Retinal pigment epithelial cell (primary cell): ENCODE measurements at regions not wholly inside any gene's neighbourhood (a gene's known extent, or its start where the extent isn't known, plus 50 kb on each side); places are given as distances from the start of the nearest gene placed in this dataset.
"Not testable (repeated sequence)": the region's sequence is repeated elsewhere in the genome, so short reads cannot be mapped to it uniquely, and the experiment has no call there.

ENCODE experiments used
- DNase-seq: peaks from one replicate; pipeline ENCODE4 v3.0.0-alpha.2; 2010; ENCODE audit warnings: low read depth
- H3K4me3 ChIP-seq: 2 replicates; pipeline ENCODE4 v1.5.1; 2011; ENCODE audit warnings: mild to moderate bottlenecking, low read length, control low read depth, moderate library complexity
- TF ChIP-seq, protein P1 (sequence below): conservative IDR thresholded peaks from 2 replicates; pipeline ENCODE4 v1.5.1; 2011; ENCODE audit warnings: low read depth, low read length, control low read depth, inconsistent platforms

DNA sequence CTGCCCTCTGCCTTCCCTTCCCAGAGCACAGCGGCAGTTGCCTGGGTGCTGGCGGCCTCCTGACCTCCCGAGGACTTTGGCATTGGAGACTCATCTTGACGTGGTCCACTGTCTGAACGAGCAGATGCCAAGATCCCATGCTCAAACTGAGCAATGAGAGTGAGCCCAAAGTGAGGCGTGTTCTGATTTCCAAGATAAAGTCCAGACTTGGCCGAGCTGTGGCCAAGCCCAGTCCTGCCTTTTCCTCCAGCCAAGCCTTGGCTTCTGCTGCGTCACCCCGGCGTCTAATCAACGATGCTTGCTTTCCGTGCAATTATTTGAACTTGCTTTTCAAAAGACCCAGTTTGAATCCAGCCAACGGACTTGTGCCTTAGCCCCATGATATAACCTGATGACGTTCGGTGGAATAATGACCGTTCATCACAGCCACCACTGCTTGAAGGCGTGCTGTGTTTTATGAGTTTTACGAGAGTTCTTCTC, 179.2 kb downstream of the IRF8 start:
- H3K4me3 ChIP-seq = no peak overlapping the region
- TF ChIP-seq, protein P1, sequence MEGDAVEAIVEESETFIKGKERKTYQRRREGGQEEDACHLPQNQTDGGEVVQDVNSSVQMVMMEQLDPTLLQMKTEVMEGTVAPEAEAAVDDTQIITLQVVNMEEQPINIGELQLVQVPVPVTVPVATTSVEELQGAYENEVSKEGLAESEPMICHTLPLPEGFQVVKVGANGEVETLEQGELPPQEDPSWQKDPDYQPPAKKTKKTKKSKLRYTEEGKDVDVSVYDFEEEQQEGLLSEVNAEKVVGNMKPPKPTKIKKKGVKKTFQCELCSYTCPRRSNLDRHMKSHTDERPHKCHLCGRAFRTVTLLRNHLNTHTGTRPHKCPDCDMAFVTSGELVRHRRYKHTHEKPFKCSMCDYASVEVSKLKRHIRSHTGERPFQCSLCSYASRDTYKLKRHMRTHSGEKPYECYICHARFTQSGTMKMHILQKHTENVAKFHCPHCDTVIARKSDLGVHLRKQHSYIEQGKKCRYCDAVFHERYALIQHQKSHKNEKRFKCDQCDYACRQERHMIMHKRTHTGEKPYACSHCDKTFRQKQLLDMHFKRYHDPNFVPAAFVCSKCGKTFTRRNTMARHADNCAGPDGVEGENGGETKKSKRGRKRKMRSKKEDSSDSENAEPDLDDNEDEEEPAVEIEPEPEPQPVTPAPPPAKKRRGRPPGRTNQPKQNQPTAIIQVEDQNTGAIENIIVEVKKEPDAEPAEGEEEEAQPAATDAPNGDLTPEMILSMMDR = no peak
- DNase-seq = no peak

DNA sequence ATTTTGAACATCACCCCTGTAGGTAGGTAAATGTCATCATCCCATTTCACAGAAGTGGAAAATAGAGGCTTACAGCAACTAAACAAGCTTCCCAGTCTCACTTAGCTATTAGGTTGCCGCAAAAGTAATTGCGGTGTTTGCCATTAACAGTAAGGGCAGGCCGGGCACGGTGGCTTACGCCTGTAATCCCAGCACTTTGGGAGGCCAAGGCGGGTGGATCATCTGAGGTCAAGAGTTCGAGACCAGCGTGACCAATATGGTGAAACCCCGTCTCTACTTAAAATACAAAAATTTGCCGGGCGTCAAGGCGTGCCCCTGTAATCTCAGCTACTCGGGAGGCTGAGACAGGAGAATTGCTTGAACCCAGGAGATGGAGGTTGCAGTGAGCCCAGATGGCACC, 179.7 kb downstream of the IRF8 start:
- not testable (repeated sequence) for H3K4me3 ChIP-seq, DNase-seq

DNA sequence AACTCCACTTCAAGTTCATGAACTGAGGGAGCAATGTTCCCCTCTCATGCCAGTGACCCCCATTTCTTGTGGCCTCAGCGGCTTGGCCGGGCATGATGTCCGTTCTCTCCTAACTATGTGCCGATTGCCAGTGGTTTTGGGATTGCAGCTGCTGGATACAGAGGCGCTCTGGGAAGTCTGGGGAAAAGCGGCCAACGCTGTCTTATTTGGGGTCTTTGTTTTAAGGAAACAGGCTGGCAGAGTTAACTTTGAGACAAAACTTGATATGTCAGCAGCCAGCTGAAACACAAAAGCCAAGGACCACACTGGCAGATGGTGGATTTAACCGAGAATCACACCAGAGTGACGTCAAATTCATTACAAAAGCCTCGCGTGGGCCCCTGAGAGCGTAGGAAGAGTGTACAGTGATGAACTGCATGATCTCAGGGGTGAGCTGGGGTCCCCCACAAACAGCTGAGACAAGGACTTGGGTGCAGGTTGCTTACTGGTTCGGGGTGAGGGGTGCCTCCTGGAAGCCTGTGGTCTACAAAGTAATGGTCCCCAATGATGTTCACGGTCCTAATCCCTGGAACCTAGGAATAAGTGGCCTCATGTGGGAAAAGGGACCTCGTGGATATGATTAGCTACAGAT, 180.4 kb downstream of the IRF8 start:
- no peak overlapping the region for H3K4me3 ChIP-seq
- DNase-seq = no peak
- TF ChIP-seq, protein P1 = no peak

DNA sequence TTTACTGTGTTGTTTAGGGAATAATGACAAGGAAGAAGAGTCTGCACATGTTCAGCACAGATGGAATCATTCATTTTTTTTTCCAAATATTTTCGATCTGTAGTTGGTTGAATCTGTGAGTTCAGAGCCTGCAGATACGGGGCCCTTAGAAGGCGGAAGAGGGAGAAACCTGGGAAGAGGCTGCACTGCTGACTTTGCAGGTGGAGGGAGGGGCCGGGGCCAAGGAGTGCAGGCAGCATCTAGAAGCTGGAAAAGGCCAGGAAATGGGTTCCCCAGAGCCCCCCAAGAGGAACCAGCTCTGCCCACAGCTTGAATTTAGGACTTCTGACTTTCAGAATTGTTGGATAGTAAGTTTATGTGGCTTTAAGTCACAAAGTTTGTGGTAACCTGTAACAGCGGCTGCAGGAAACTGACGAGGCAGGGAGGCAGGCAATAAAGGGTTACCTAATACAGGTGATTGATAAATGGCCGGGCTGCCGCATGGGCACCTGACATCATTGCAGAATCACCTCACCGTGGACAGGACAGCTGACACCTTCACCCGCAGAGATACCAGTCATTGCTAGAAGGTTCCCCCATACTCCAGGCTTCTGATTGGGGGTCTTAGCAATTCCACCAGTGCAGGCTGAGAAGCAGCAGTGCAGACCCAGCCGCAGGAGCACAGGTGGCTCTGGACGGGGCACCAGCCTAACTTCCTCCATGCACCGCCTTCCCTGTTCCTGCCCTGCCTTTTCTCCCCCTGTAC, 181.3 kb downstream of the IRF8 start:
- no peak for DNase-seq
- no peak overlapping the region for H3K4me3 ChIP-seq
- TF ChIP-seq, protein P1 = no peak

DNA sequence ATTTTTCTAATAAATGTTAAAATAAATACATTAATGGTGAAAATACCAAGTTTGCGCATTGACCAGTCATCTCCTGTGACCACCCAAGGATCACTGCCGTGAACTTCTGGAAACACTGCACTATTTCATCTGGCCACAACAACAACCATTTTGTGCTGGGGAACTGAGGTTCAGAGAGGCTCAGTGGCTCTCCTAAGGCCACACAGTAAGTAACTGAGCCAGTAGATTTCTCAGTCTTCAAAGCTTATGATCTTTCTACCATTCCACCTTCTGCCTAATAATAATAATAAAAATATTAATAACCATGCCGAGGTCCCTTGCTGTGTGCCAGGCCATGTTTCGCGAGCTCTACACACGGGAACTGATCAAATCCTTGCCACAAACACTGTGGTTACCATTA, 182.0 kb downstream of the IRF8 start:
- TF ChIP-seq, protein P1 = no peak
- H3K4me3 ChIP-seq = no peak overlapping the region
- DNase-seq = no peak

DNA sequence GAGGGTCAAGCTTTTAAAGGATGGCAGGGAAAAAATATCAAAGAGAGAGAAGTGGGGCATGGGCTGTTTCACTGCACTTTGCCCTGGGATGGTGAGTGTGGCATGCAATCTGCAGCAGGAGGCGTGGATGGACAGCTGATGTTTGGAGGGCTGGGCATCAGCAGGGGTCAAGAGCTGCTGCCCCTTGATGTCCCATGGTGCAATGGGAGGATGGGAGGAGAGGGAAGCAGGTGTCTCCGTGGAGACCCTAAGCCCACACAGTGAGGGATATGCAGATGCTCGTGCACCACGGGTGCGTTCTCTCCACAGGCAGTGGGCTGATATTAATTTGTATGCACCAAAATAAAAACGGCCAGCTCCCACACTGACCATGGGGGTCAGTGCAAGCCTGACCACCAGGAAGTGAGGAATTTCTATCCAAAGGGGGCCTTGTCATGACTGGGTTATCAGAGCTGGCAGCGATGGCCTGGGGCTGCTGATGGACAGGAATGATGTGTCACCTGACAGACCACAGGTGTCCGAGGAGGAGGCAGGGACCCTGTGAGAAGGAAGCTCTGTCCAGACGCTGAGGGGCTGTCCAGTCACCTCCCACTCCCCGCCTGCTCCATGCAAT, 183.6 kb downstream of the IRF8 start:
- no peak for DNase-seq
- TF ChIP-seq, protein P1 = no peak

DNA sequence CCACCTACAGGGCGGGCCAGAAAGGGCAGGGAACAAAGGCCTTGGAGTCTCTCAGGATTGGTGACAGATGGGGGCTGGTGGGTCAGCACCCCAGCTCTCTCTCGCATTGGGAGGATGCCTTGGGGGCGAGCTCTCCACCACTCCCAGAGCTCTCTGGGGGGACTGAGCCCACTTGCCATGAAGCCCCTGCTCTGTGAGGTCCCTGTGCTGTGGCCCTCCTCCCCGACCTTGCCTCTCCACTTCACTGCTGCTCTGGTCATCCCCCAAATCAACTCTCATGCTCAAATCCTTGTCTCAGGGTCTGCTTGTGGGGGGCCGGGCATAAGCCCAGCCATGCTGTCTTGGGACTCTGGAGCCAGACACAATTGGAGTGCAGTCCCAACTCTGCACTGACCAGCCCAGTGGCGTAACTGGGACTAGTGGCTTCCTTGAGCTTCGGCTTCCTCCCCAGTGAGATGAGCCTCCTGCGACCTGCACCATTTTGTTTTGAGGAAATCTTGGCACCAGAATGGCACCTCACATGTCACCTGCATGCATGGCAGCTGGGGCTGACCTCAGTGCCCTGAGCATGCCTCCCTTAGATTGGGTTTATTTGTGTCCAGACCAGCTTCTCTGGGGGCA, 184.5 kb downstream of the IRF8 start:
- no peak for DNase-seq
- no peak overlapping the region for H3K4me3 ChIP-seq
- TF ChIP-seq, protein P1 = no peak

More for the DNA sequence above, 183.6 kb downstream of the IRF8 start:
- H3K4me3 ChIP-seq = no peak overlapping the region
